ENCODE measurements at regions not wholly inside any gene's neighbourhood (a gene's known extent, or its start where the extent isn't known, plus 50 kb on each side); places are given as distances from the start of the nearest gene placed in this dataset.

DNA sequence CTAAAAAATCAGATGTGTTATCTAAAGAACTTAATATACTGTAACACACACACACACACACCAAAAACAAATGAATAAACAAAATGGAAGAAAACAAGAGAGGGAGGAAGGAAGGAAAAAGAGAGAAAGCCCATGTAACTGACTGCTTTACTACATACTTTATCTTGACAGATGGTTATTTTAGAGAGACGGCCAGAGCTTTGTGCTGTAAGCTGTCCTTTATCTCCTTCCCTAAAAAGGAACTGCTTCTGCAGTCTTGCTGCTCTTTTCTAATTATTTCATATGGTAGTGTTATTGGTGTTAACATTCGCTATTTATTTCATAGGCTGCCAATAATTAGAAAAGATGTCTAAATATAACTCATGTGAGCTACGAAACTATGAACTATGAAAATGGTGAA, 1384.6 kb downstream of the MRPL39 start:
- TF ChIP-seq YY1 (IDR thresholded peaks at IDR 0.05; ENCODE audit: low read depth), result no peak
- TF ChIP-seq TCF12 (IDR thresholded peaks at IDR 0.05; ENCODE audit: low read depth), result no peak
- no peak for TF ChIP-seq TAF1 (IDR thresholded peaks at IDR 0.05; ENCODE audit: low read depth)
- TF ChIP-seq USF1 (IDR thresholded peaks at IDR 0.05), result no peak
- TF ChIP-seq ZBTB7A (IDR thresholded peaks at IDR 0.05; ENCODE audit: low read depth), result no peak
- TF ChIP-seq CREB1 (IDR thresholded peaks at IDR 0.05; ENCODE audit: low read depth), result no peak
- no peak for TF ChIP-seq TEAD4 (IDR thresholded peaks at IDR 0.05)
- TF ChIP-seq FOXM1 (IDR thresholded peaks at IDR 0.05; ENCODE audit: borderline replicate concordance, low read depth), result no peak
- TF ChIP-seq, protein P1, sequence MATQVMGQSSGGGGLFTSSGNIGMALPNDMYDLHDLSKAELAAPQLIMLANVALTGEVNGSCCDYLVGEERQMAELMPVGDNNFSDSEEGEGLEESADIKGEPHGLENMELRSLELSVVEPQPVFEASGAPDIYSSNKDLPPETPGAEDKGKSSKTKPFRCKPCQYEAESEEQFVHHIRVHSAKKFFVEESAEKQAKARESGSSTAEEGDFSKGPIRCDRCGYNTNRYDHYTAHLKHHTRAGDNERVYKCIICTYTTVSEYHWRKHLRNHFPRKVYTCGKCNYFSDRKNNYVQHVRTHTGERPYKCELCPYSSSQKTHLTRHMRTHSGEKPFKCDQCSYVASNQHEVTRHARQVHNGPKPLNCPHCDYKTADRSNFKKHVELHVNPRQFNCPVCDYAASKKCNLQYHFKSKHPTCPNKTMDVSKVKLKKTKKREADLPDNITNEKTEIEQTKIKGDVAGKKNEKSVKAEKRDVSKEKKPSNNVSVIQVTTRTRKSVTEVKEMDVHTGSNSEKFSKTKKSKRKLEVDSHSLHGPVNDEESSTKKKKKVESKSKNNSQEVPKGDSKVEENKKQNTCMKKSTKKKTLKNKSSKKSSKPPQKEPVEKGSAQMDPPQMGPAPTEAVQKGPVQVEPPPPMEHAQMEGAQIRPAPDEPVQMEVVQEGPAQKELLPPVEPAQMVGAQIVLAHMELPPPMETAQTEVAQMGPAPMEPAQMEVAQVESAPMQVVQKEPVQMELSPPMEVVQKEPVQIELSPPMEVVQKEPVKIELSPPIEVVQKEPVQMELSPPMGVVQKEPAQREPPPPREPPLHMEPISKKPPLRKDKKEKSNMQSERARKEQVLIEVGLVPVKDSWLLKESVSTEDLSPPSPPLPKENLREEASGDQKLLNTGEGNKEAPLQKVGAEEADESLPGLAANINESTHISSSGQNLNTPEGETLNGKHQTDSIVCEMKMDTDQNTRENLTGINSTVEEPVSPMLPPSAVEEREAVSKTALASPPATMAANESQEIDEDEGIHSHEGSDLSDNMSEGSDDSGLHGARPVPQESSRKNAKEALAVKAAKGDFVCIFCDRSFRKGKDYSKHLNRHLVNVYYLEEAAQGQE (IDR thresholded peaks at IDR 0.05; ENCODE audit: low read depth), result no peak

- TF ChIP-seq YY1 (IDR thresholded peaks at IDR 0.05; ENCODE audit: low read depth) (no peak), CREB1 (IDR thresholded peaks at IDR 0.05; ENCODE audit: low read depth) (no peak), EP300 (IDR thresholded peaks at IDR 0.05; ENCODE audit: borderline replicate concordance) (no peak), TEAD4 (IDR thresholded peaks at IDR 0.05) (no peak), ZBTB7A (IDR thresholded peaks at IDR 0.05; ENCODE audit: low read depth) (no peak), TAF1 (IDR thresholded peaks at IDR 0.05; ENCODE audit: low read depth) (no peak)
- TF ChIP-seq, protein P1 (IDR thresholded peaks at IDR 0.05; ENCODE audit: low read depth), result no peak
Observed at GRCh38 chr21:24220446-24220845, 1386.8 kb downstream of the MRPL39 start.

DNA sequence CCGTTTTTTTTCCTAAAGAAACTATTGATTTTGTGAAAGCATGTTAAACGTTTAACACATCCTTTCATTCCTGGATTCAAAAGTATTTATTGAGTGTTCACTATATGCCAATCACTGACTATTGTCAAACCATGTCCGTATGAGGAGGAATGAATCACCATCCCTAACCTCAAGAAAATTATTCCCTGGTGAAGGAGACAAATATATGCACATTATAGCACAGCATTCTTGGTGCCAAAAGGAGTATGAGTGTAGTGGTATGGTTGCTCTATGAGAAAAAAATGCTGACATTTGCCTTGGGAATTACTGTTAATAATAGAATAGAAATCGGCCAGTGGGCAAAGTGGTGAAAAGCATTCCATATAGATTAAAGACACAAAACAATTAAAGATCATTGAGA, 1390.1 kb downstream of the MRPL39 start:
- no peak for TF ChIP-seq EGR1 (IDR thresholded peaks at IDR 0.05)
- TF ChIP-seq, protein P2, sequence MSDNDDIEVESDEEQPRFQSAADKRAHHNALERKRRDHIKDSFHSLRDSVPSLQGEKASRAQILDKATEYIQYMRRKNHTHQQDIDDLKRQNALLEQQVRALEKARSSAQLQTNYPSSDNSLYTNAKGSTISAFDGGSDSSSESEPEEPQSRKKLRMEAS (IDR thresholded peaks at IDR 0.05), result no peak

DNA sequence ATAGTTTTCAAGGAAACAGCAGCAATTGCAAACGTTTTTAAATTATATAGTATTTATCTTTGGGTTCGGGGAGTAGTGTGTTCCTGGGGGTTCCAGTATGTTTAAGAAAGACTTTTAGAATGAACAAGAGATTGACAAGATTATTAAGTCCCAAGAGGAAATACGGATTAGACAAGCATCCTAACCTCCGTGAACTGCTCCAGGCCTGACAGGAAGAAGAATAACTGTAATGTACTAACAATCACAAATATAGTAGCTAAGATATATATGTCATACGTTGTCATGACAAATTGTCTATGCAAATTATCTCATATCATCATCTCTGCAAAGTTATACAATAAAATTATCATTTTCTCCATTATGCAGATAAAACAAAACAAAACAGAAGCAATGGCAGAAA, 1397.2 kb downstream of the MRPL39 start:
- TF ChIP-seq CREB1 (IDR thresholded peaks at IDR 0.05; ENCODE audit: low read depth) (no peak), NFIC (IDR thresholded peaks at IDR 0.05) (no peak), FOXM1 (IDR thresholded peaks at IDR 0.05; ENCODE audit: borderline replicate concordance, low read depth) (no peak), EP300 (IDR thresholded peaks at IDR 0.05; ENCODE audit: borderline replicate concordance) (no peak), TAF1 (IDR thresholded peaks at IDR 0.05; ENCODE audit: low read depth) (no peak), CEBPB (IDR thresholded peaks at IDR 0.05) (no peak), EGR1 (IDR thresholded peaks at IDR 0.05) (no peak), YY1 (IDR thresholded peaks at IDR 0.05; ENCODE audit: low read depth) (no peak), TEAD4 (IDR thresholded peaks at IDR 0.05) (no peak)

GRCh38 chr21:24208562-24209260, 1398.6 kb downstream of the MRPL39 start:
- TF ChIP-seq ZBTB7A (IDR thresholded peaks at IDR 0.05; ENCODE audit: low read depth) (no peak), TAF1 (IDR thresholded peaks at IDR 0.05; ENCODE audit: low read depth) (no peak), FOXM1 (IDR thresholded peaks at IDR 0.05; ENCODE audit: borderline replicate concordance, low read depth) (no peak), USF1 (IDR thresholded peaks at IDR 0.05) (no peak), TCF12 (IDR thresholded peaks at IDR 0.05; ENCODE audit: low read depth) (no peak), NFIC (IDR thresholded peaks at IDR 0.05) (no peak), YY1 (IDR thresholded peaks at IDR 0.05; ENCODE audit: low read depth) (no peak), RAD21 (IDR thresholded peaks at IDR 0.05; ENCODE audit: low read depth) (no peak), CREB1 (IDR thresholded peaks at IDR 0.05; ENCODE audit: low read depth) (no peak), CEBPB (IDR thresholded peaks at IDR 0.05) (no peak), EP300 (IDR thresholded peaks at IDR 0.05; ENCODE audit: borderline replicate concordance) (no peak), TEAD4 (IDR thresholded peaks at IDR 0.05) (no peak), EGR1 (IDR thresholded peaks at IDR 0.05) (no peak)
- TF ChIP-seq, protein P1 (IDR thresholded peaks at IDR 0.05; ENCODE audit: low read depth), result no peak
- TF ChIP-seq, protein P2 (IDR thresholded peaks at IDR 0.05), result no peak
